NCI-H146 treated with DMSO at 0.1 percent for 48 hours (cell line): ENCODE measurements at regions not wholly inside any gene's neighbourhood (a gene's known extent, or its start where the extent isn't known, plus 50 kb on each side); places are given as distances from the start of the nearest gene placed in this dataset.
"Not testable (repeated sequence)": the region's sequence is repeated elsewhere in the genome, so short reads cannot be mapped to it uniquely, and the experiment has no call there.

Experiments used
- DNase-seq: peaks from one replicate; lab custom pipeline; 2025; ENCODE audit not compliant: unreplicated experiment; lab: John Stamatoyannopoulos, UW

DNA sequence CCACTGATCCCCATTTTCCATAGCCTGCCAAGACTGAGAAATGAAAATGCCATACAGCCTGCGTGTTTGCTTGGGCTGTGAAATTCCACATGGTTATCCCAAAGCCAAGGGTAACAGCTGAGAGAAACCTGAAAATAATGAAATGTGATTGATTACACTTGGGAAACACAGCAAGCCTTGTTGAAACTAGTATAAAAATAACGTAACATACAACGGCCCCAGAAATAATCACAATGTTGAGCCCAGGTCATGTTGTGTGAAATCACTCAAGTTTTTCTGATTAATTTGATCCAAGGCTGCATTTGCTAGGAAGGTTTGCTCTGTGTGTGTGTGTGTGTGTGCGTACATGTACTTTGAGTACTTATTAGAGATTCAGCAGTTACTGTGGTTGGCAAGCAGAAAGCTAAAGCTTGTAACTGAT is 269.0 kb downstream of the OXSM start:
- DNase-seq: no peak

DNA sequence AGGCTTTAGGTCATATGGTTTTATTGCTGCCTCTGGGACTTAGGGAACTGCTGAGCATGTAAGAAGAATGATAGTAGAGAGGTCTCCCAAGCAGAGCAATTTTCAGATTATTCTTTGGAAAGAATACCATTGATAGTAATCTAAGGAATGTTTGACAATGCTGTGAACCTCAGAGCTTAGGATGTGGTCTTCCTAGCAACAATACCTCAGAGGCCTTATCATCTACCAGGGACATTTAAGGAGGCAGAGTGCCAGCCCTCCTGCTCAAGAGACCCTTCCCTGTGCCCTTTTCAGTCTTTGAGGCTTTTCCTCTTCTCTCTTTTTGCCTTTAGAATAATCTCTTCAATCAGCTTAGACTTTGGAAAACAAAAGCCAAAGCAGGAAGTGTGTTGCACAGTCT is 272.1 kb downstream of the OXSM start:
- DNase-seq: no peak

DNA sequence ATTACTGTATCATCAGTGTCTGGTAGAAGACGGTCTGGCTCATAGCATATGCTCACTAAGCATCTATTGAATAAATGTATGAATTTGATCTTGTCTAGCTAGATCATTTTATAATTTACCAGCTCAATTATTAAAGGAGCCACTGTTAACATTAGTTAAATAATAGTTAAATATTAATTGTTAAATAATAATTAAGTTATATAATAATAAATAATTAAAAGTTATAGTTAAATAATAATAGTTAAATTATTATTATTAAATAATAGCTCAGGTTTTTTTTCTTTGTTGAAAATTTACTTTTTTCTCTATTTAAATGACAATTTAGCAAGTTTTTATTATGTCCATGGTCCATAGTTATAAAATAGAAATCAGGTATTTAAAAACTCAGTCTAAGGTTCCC is 274.4 kb downstream of the OXSM start:
- no peak for DNase-seq

DNA sequence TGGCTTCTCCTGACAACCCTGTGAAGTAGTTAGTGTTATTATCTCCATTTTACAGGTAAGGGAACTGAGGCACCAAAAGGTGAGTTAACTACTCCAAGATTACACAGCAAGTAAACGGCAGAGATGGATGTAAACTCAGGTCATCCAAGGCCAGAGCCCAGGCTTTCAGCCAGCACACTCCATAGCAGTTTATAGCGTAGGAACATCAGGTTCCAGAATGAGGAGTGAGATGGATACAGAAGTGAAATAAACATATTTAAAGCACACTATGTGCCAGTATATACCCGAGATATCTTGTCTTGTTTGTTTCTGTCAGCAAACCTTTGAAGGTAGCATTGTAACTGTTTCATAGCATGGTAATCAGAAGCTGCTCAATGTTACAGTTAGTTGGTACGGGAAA is 279.0 kb downstream of the OXSM start:
- DNase-seq: no peak

DNA sequence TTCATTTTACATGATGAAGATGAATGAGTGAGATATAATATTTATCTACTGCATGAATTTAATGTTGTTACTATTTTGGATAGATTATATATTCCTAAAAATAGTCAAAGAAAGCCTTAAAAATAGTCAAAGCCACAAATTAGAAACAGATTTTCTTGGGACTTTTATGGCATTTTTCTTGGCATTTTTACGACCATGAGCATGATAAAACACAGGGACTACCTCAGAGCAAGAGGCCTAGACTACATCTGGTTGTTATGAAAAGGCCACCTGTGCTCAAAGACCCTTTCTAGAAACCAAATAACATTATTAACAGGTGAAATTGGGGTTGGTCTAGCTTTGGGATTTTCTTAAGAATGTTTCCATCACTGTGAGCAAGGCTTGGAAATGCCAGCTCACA is 281.0 kb downstream of the OXSM start:
- DNase-seq: no peak

DNA sequence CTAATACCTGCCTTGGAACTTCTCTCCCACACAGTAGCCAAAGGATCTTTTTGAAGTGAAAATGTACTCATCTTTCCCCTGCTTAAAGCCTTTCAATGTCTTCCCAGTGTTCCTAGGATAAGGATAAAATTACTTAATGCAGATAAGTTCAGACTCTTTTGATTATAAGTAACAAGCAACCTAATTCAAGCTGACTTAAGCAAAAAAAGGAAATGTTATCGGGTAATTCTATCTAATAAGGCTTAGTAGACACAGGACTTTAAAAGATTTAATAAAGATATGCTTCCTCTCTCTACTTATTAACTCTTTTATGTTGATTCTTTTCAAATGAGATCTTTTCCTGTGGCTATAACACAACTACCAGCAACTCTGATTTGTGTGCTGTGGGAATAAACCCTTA is 284.2 kb downstream of the OXSM start:
- no peak for DNase-seq

DNA sequence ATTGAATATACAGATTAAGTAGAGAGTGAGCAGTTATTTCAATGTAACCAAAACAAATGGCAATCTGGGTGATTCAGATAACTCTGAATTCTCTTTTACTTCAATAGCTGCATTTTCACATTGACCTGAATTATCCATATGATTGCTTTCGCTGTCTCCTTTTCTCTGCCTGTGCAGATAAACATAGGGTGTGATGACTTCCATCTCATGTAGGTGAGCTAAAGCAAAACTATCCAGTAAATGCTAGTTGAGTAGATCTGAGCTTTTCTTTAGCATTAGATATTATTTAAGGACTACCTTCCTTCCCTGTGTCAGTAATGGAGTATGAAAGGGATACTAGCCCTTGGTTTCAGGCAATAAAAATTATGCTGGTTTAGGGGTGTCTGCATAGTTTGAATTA is 288.6 kb downstream of the OXSM start:
- no peak for DNase-seq

DNA sequence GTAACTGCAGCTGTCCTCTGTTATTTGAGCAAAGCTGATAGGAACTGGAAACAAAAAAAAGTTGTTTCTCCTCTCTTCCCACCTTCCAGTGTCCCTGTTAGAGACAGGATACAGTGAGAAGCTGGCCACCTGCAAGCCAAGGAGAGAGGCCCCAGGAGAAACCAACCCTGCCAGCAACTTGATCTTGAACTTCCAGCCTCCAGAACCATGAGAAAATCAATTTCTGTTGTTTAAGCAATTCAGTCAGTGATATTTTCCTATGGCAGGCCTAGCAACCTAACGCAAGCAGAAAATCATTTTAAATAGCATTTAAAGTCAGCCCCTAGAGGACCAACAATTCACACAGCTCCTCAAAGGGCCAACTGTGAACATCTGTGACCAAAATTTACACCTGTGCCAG is 291.3 kb downstream of the OXSM start:
- no peak for DNase-seq

DNA sequence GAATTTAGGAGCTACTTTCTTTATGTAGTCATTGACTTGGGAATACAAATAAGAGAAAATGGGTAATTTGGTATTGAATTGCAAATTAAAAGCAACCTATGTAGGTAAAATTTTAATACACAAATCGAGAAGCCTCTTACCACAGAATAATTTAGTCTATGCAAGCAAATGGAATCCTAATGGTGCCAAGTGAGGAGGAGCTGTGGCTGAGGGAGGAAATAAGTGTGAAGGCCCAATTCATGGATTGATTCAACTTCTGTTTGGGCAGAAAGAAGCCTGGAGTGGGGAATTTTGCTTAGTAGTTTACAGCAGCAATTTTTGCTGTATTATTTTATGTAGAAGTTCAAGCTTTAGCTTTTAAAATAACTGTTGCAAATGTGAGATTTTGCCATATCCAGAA is 291.9 kb downstream of the OXSM start:
- DNase-seq: no peak

DNA sequence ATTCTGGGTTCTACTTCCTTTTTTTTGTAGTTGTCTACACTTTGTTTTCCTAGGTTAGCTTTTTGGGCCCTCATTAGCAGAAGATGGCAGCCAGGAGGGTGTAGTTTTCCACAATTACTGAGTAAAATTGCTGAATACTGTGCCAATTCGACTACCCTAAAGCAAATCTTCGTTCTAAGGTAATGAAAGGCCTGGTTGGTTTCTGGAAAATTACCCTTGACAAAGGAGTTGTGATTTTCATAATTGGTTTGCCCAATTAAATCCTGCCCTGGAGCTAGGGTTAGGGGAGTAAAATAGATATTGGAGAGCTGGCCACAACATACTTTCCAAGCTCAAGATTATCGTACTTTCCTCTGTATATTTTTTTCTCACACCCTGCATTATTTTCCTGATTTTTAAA is 293.0 kb downstream of the OXSM start:
- DNase-seq: no peak

DNA sequence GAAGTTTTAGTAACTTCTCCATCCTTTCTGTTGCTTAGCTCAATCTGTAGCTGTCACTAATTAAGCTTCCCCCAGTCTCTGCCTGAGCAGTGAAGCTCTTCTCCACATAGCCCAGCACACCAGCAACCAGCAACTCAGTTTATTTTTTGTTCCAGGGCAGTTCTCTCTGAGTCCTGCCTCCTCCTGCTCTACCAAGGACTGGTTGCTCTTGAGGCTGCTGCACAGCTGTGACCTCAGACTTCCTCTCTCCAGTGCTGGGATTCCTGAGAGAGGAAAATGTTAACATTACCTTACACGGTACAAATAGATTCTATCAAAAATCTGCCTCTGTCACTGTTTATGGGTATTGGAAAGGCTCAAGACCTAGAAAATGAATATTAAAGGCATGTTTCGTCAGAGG is 294.7 kb downstream of the OXSM start:
- no peak for DNase-seq

DNA sequence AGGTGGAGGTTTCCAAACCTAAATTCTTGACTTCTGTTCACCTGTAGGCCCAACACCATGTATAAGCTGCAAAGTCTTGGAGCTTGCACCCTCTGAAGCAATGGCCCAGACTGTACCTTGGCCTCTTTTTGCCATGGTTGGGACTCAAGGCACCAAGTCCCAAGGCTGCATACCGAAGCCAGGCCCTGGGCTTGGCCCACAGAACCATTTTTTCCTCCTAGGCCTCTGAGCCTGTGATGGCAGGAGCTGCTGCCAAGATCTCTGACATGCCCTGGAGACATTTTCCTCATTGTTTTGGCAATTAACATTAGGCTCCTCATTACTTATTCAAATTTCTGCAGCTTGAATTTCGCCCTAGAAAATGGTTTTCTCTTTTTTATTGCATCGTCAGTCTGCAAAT is 297.9 kb downstream of the OXSM start:
- no peak for DNase-seq

DNA sequence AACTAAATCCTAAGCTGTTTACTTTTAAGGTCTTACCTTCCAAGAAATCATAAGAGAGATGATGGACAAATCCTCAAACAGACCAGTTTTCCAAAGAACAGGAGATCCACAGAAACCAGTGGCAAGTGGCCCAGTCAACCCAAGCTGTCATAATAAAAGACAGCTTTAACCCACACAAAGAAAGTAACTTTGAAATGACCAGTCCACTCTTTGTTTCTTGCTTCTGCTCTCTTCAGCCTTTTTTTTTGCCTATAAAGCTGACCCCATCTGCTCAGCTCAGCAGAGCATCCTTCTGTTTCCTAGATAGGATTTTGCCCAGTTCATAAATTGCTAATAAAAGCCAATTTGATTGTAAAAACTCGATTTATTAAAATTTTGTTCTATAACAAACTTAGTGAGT is 299.4 kb downstream of the OXSM start:
- DNase-seq: no peak

DNA sequence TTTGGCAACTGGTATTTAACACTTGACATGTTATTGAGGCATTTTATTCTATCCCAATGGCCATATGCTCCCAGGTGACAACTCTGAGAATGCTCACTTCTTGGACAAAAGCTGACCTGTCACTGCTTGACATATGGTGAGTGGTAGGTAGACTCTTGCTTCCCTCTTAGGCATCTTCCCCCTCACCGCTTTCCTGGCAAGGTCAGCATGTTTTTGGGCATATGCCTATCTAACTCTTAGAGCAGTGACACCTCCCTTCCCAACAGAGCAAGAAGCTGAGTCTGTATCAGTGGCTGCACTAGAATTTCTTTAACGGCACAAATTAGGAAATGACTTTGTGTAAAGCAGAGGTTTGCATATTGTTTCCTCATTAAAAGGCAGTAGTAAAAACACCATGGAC is 300.7 kb downstream of the OXSM start:
- DNase-seq: no peak

DNA sequence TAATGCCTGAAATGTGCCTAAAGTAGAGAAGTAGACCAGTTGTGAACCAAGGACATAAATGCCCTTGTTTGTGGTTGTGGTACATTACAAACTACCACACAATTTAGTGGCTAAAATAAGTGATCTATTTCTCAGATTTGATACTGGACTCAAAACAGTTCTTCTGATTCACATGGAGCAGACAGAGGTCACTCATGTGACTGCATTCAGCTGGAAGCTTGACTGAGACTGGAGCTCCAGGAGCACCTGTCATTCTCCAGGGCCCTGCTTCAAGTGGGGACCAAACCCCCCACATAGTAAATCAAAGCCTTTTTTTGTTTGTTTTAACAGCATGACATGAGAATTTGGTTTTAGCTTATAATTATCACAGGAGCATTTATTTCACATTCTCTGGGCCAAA is 301.2 kb downstream of the OXSM start:
- no peak for DNase-seq

DNA sequence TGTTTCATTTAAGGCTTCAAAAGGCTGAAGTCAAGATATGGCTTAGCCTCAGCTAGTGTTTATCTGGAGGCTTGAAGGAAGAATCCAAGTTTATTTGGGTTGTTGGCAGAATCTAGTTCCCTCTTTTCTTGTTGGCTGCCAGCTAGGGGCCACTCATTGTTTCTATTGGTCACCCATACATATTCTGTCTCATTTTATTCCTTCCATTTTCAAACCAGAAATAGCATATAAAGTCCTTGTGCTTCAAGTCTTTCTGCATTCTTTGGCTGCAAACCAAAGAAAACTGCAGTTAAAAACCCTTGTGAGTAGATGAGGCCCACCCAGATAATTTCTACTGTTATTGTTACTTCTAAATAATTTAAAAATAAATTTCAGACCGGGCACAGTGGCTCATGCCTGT is 301.7 kb downstream of the OXSM start:
- no peak for DNase-seq

DNA sequence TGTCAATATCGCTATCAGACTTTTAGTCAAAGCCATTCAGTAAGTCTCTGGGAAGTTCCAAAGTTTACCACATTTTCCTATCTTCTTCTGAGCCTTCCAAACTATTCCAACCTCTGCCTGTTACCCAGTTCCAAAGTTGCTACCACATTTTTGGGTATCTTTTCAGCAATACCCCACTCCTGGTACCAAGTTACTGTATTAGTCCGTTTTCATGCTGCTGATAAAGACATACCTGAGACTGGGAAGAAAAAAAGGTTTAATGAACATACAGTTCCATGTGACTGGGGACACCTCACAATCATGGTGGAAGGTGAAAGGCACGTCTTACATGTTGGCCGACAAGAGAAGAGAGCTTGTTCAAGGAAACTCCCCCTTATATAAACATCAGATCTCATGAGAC is 307.2 kb downstream of the OXSM start:
- not testable (repeated sequence) for DNase-seq

DNA sequence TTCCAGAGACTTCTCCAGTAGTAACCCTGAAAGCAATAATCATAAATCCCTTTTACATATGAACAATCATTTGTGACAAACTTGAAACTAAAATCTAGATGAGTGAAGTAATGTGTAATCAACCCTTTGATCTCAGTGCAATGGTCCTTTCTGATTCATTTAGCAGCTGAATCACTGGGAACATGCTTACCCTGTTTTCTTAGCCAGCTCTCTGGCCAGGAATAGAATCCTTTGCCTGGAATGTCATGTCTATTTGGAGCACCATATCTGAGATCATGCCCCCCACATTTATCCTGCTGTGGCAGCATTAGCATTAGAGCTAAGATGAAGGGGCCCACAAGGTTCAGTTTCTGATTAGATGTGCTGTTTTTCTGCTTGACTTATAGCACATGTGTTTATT is 309.8 kb downstream of the OXSM start:
- no peak for DNase-seq

DNA sequence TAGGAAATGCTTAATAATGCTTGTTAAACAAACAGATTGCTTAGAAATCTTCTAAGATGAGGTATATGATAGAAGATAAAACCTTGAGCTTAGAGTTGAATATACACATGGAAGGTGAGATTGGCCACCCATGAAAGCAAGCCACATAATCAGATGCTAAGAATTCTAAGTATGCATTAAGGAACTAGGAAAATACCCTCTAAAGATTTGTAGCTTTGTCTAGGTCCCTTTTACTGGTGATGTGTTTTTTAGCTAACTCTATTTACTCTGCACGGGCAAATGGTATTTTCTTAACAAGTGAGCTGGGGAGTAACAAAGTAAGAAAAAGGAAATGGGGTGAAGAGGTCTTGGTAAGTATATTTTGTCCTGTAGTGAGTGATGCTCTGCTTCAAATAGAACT is 310.3 kb downstream of the OXSM start:
- DNase-seq: no peak

DNA sequence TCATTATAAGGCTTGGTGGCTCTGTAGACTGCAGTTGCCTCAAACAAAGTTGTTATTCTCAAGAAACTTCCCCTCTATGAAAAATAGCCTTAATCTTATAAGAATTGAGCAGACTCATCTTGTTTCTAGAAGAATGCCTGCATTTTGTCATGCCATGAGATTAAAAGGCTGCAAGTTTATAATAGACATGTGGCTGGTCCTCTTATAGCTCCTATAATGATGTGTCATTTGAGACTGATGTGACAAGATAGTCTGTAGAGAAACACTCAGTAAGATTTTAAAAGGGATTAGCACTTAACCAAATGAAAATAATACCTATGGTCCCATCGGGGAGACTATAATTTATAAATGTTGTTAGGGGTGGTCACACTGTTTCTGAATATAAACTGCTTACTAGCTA is 312.5 kb downstream of the OXSM start:
- DNase-seq: no peak

DNA sequence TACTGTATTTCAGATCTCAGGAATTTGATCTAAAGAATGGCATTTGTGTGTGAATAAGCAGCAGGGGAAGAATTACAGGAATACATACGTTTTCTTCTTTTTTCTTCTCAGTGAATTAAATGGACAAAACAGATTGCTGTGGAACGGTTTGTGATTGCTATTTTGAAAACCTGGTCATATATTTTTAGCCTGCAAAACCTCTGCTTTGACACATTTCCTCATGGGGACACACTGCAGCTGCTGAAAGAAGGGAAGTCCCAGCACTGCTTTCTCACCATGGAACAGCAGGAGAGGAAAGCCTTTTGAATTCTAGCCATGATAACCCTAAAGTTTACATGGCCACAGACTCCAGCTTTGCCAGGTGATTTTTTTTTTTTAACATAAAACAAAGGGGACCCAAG is 315.0 kb downstream of the OXSM start:
- DNase-seq: no peak

DNA sequence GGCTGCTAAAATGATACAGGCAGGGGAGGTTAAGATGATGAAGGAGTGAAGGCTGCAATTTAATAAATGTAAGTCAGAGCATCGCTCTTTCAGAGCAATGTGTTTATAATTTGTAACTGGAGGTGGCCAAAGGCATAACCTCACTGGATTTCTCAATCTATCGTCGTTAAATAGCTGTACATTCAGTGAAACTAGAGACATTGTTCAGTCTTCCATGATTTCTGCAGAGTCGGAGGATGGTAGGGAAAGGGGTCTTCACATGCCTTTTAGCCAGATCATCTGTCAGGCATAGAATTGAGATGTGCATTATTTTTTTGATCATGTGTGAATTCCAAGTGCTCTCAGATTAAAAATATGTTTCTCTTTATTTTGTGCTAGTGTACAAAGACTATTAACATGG is 315.4 kb downstream of the OXSM start:
- no peak for DNase-seq

DNA sequence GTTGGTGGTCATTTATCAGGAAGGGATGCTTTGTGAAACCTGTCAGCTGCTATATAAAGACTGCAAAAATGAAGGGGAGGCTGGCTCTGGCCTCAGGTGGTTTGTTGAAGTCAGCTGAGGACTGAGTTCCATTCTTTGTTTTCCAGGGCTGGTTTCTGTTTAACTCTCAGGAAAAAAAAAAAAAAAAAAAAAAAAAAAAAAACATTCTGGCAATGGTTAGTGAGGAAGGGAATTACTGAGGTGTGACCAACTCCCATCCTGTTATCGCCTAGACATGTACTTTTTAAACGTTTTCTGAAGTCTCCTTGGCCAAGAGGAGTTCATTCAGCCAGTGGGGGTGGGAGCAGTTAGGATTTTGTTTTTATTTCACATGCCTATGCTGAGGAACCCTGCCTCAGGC is 316.3 kb downstream of the OXSM start:
- DNase-seq: no peak

DNA sequence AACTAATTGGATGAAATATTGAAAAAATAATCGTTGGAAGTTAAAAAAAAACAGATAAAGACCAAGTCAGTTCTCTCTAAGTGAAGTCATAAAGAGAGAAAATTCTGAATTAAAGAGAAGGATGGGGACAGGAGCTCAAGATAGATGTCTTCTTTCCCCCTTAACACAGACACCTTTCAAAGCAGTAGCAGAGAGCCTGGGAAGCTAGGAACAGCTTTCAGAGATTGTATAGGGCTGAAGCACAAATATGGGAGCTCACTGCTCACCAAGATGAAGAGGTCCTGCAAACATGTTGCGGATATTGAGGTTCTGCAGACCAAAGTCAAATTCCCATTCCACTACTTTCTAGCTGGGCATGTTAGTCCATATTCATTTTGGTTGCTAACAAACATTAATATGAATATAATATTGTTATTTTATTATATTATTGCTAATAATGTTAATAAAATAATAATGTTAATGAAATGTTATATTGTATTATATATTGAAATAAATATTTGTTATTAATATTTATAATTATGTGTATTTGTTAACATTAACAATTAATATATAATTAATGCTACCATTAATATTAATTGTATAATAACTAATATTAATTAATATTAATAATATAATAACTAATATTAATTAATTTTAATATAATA is 319.1 kb downstream of the OXSM start:
- no peak for DNase-seq
